HG02943 (cell line): ENCODE measurements at regions not wholly inside any gene's neighbourhood (a gene's known extent, or its start where the extent isn't known, plus 50 kb on each side); places are given as distances from the start of the nearest gene placed in this dataset.

ENCODE experiments used
- ATAC-seq: cut with Tn5 transposase; IDR thresholded peaks from one replicate; pipeline ENCODE4 v1.9.1; 2021; ENCODE audit warnings: mild to moderate bottlenecking, low read depth, moderate library complexity; ENCODE audit not compliant: unreplicated experiment

GRCh38 chr4:71236226-71236625, 102.6 kb upstream of the SLC4A4 start:
- no peak for ATAC-seq

- ATAC-seq = no peak
Observed at GRCh38 chr4:71237641-71238040, 101.2 kb upstream of the SLC4A4 start.

- ATAC-seq = no peak
Observed at GRCh38 chr4:71239365-71239764, 99.5 kb upstream of the SLC4A4 start.

DNA sequence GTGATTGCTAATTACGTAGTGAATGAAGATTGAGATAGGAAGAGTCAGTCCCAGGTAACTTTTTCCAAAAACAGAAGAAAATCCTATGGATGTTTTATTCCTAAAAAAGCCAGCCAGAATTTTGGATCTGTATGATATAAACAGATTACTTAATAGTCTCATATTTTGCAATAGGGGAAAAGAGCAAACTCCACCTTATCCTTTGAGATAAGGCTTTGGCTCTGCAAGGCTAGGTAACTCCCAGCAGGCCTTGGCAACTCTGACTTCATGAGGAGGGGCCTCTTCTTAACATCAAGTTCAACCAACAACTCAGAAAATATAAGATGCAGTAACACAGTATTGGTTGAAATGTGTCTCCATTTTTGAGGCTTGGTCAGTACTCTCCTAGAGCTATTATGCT, 98.7 kb upstream of the SLC4A4 start:
- no peak for ATAC-seq

- no peak for ATAC-seq
Observed at GRCh38 chr4:71241501-71242288, 97.1 kb upstream of the SLC4A4 start.

DNA sequence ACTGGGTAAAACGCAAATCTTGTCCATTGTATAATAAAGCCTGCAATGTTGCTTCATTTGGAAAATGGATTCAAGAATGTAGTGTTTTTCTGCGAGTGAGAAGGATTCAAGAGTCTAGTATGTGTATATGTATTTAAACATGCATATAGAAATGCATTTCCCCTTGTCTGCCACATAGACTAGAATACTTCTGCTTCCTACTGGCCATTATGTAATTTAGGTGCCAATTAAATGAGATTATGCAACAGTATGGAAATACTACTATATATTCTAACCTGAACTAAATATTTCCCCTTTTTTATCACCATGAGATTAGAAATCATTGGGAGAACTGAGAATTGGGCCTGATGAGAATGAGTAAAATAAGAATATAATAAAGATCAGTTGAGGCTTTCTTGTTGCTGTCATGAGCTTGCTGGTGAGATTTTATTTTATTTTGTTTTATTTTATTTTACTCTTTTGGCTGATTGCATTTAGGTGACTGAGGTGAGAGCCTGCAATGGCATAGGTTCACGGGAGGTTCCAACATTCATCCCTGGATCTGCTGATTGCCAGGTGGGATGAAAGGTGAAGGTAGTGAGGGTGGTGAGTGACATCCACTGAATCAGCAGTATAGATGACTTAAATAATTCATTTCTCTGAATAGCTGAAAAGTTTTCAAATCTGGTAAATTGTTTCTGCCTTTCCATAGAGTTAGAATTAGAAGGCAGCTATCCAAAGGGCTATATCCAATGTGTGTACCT, 95.6 kb upstream of the SLC4A4 start:
- no peak for ATAC-seq

- ATAC-seq = no peak
Observed at GRCh38 chr4:71247706-71248105, 91.1 kb upstream of the SLC4A4 start.

DNA sequence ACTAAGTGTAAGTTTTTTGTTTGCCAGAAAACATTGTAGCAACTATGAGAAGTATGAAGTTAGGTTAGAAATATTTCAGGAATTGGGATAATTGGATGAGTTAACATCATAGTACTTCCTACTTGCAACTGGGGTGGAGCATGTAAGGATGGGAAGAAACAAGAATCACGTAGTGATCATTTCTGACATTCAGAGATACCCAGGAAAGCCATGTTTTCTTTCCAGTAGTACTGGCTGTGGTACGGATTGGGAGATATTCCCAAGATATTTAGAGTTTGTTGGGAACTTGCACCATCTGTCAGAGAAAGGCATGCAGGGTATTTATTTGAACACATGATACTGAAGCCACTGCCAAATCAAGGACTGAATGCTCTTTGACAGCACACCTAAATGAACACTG, 87.6 kb upstream of the SLC4A4 start:
- no peak for ATAC-seq

DNA sequence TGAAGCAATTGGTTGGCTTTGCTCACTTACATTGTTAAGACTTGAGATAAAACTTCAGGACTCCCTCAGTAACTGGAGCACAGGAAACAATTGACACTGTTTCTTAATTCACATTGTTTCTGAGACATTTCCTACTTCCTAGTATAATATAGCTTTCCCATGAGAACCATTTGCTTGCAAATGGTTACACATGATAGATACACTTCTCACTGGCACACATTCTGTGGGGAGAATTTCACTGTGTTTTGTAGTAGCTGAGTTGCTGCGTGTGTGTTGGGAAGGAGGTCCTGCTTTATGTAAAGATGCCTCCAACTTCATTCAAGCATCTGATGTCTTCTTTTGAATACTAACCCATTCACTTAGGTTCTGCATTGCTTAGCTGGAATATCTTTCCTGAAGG, 85.3 kb upstream of the SLC4A4 start:
- no peak for ATAC-seq

GRCh38 chr4:71254451-71255012, 84.3 kb upstream of the SLC4A4 start:
- no peak for ATAC-seq

- ATAC-seq = no peak
Observed at GRCh38 chr4:71255976-71256375, 82.8 kb upstream of the SLC4A4 start.

GRCh38 chr4:71257761-71258160, 81.1 kb upstream of the SLC4A4 start:
- no peak for ATAC-seq

DNA sequence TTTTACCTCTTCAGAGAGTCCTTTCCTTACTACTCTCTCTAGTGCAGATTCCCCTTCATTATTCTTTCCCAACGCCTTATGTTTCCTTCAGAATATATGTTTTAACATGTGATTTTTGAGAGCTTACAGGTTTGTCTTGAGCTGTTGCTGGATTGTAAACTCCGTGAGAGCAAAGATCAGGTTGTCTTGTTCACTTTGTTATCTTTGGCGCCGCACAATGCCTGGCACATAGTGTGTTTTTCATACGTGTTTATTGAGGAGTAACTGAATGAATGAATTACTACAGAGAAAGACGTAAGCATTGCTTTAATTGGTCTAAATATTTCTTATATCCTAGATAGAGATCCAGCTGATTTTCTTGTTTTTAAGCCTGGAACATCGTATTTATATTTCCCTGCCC, 80.5 kb upstream of the SLC4A4 start:
- no peak for ATAC-seq

GRCh38 chr4:71259280-71259679, 79.5 kb upstream of the SLC4A4 start:
- no peak for ATAC-seq

- ATAC-seq = no peak
Observed at GRCh38 chr4:71259911-71260331, 78.9 kb upstream of the SLC4A4 start.

DNA sequence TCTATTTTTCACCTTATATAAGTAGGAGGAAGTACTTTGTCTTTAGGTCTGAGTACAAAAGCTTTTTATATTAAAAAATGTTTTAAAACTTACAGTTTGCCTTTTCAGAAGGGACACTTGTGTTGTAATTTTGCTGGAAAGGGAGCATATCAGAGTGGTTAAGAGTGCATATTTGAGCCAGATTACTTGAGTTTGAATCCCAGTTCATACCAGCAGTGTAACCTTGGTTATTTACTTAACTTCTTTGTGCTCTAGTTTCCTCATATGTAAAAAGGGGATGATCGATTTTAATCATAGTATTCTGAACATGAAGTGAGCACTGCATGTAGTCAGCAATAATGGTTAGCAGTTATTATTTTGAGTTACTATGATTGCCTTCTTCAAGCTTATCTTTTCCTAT, 78.3 kb upstream of the SLC4A4 start:
- no peak for ATAC-seq

- no peak for ATAC-seq
Observed at GRCh38 chr4:71261001-71261400, 77.8 kb upstream of the SLC4A4 start.

GRCh38 chr4:71261633-71262121, 77.1 kb upstream of the SLC4A4 start:
- ATAC-seq = no peak

GRCh38 chr4:71262161-71262560, 76.7 kb upstream of the SLC4A4 start:
- no peak for ATAC-seq

GRCh38 chr4:71266090-71266794, 72.6 kb upstream of the SLC4A4 start:
- no peak for ATAC-seq

DNA sequence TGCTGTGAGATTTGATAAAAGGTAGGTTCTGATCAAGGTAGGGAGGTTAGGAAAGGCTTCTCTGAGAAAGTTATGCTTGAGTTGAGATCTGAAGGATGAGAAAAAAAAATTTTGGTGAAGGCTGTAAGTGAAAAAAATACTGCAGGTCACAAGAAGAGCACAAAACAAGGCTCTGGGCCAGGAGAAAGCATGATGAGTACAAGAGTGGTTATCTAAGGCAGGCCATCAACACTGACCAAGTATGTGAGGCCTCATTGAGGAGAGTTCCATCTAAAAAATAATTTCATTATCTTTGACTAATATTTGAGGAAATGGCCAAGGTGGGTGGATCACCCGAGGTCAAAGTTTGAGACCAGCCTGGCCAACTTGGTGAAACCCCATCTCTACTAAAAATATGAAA, 71.6 kb upstream of the SLC4A4 start:
- ATAC-seq = no peak
